K562 (cell line): ENCODE measurements at regions not wholly inside any gene's neighbourhood (a gene's known extent, or its start where the extent isn't known, plus 50 kb on each side); places are given as distances from the start of the nearest gene placed in this dataset.

ENCODE experiments used
- ATAC-seq: fragments of 200-7000 bp; cut with Tn5 transposase; 3 replicates; pipeline ENCODE4 v1.9.1; 2020; ENCODE audit warnings: moderate library complexity
- BruUV-seq: library from RNA; stranded (reverse); fragments of 400-500 nt; replicated peaks from 2 replicates; lab custom pipeline; 2021; lab: Mats Ljungman, UMichigan
- CTCF ChIA-PET: fragments of 300-600 bp; formaldehyde crosslinking; extraction: SDS; loops from one replicate; lab custom pipeline; 2021; ENCODE audit warnings: low intra/inter-chr PET ratio; lab: Yijun Ruan, JAX
- POLR2A ChIA-PET: fragments of 300-600, 350-650 bp; sonication (Branson Sonifier 250); formaldehyde crosslinking; extraction: SDS; loops from one replicate; lab custom pipeline; 2021; ENCODE audit warnings: antibody characterized with exemption, inconsistent platforms; lab: Yijun Ruan, JAX
- DNase-seq, 4 experiments: peaks; one replicate each; pipeline versions ENCODE4 v3.0.0 to v3.0.0-alpha.2; 2011 to 2018; ENCODE audit warnings: low spot score in 3 of 4, mixed read lengths in 3 of 4; ENCODE audit errors: extremely low read depth in 1 of 4
- FAIRE-seq: peaks from 2 replicates; lab custom pipeline; 2011; peaks lifted over from hg19 to GRCh38; lab: Jason Lieb, UNC
- H2AFZ ChIP-seq: 2 replicates; pipeline ENCODE4 v1.6.0; 2011; ENCODE audit warnings: low read depth, low read length, control low read depth, inconsistent platforms
- H3K27ac ChIP-seq: fragments of 200-600 bp; 3 replicates; pipeline ENCODE4 v1.8.0; 2011; ENCODE audit warnings: low read depth, mild to moderate bottlenecking, control low read depth, inconsistent platforms, low read length, moderate library complexity, mixed read lengths; ENCODE audit errors: extremely low read depth
- H3K27me3 ChIP-seq, 2 experiments: fragments of 300-600 bp in 1 of 2; 2 replicates in 1 of 2; 3 replicates in 1 of 2; pipeline versions ENCODE4 v1.6.0 to v1.8.0; 2011; ENCODE audit warnings: inconsistent platforms in 2 of 2, low read length in 2 of 2, mild to moderate bottlenecking in 1 of 2, mixed read lengths in 1 of 2, moderate library complexity in 1 of 2; ENCODE audit not compliant: control insufficient read depth in 2 of 2, insufficient read depth in 2 of 2
- H3K36me3 ChIP-seq: fragments of 300-600 bp; 3 replicates; pipeline ENCODE4 v1.8.0; 2011; ENCODE audit warnings: mild to moderate bottlenecking, low read length, inconsistent platforms; ENCODE audit not compliant: control insufficient read depth, insufficient read depth
- H3K4me1 ChIP-seq, 2 experiments: fragments of 200-600 bp in 1 of 2; replicated peaks in 1 of 2; 2 replicates in 1 of 2; 3 replicates in 1 of 2; pipeline versions ENCODE4 v1.5.1 to v1.8.0; 2011; ENCODE audit warnings: inconsistent platforms in 2 of 2, low read length in 2 of 2, mild to moderate bottlenecking in 1 of 2, mixed read lengths in 1 of 2, moderate library complexity in 1 of 2; ENCODE audit not compliant: control insufficient read depth in 2 of 2, insufficient read depth in 2 of 2
- H3K4me2 ChIP-seq: 2 replicates; pipeline ENCODE4 v1.6.1; 2011; ENCODE audit warnings: low read length, control low read depth, inconsistent platforms, mixed read lengths; ENCODE audit not compliant: insufficient read depth
- H3K4me3 ChIP-seq: fragments of 200-600 bp; sonication (generic), shearing (Covaris generic); 2 replicates; pipeline ENCODE4 v1.5.1; 2016; ENCODE audit warnings: control low read depth, inconsistent platforms
- H3K79me2 ChIP-seq: fragments of 200-600 bp; 3 replicates; pipeline ENCODE4 v1.8.0; 2011; ENCODE audit warnings: low read length, inconsistent platforms; ENCODE audit not compliant: control insufficient read depth, insufficient read depth
- H3K9ac ChIP-seq, 2 experiments: 2 replicates each; pipeline versions ENCODE4 v1.6.0 to v1.6.1; 2011; ENCODE audit warnings: low read depth in 2 of 2, low read length in 2 of 2, control low read depth in 1 of 2, inconsistent platforms in 1 of 2, mild to moderate bottlenecking in 1 of 2, mixed read lengths in 1 of 2; ENCODE audit not compliant: insufficient read depth in 1 of 2
- H3K9me1 ChIP-seq: one replicate; pipeline ENCODE4 v1.6.0; 2011; ENCODE audit warnings: inconsistent platforms, mild to moderate bottlenecking, low read length, moderate library complexity; ENCODE audit not compliant: control insufficient read depth, insufficient read depth
- H3K9me3 ChIP-seq: replicated peaks from 2 replicates; pipeline ENCODE4 v1.5.1; 2011; ENCODE audit warnings: low read depth, low read length, inconsistent platforms; ENCODE audit not compliant: control insufficient read depth, insufficient read depth
- H4K20me1 ChIP-seq: replicated peaks from 2 replicates; pipeline ENCODE4 v1.6.1; 2011; ENCODE audit warnings: low read length, inconsistent platforms, mixed read lengths; ENCODE audit not compliant: control insufficient read depth, insufficient read depth
- CBX1 ChIP-seq: sonication (generic); IDR thresholded peaks from 2 replicates; pipeline ENCODE4 v1.6.1; 2016; ENCODE audit warnings: antibody characterized with exemption, low read depth, mild to moderate bottlenecking
- ETV6 ChIP-seq, 3 experiments: fragments of 150-350 bp in 1 of 3; sonication (generic) in 1 of 3; formaldehyde crosslinking in 1 of 3; IDR thresholded peaks; 2 replicates each; pipeline versions ENCODE4 v1.6.1 to v1.8.0; 2014 to 2022; ENCODE audit warnings: borderline replicate concordance in 2 of 3, low read depth in 2 of 3, antibody characterized with exemption in 1 of 3, low read length in 1 of 3, mild to moderate bottlenecking in 1 of 3, missing genetic modification reagents in 1 of 3
- FOXA1 ChIP-seq: fragments of 450-650 bp; IDR thresholded peaks from 2 replicates; pipeline ENCODE4 v1.6.1; 2016; ENCODE audit warnings: mild to moderate bottlenecking, borderline replicate concordance
- FOXK2 ChIP-seq, 2 experiments: fragments of 450-650 bp; IDR thresholded peaks in 1 of 2; conservative IDR thresholded peaks in 1 of 2; 2 replicates each; pipeline ENCODE4 v1.6.1; 2016; ENCODE audit warnings: low read depth in 2 of 2, mild to moderate bottlenecking in 1 of 2
- MCM3 ChIP-seq: fragments of 450-650 bp; IDR thresholded peaks from 2 replicates; pipeline ENCODE4 v1.6.1; 2016
- ZNF408 ChIP-seq: fragments of 250-450 bp; sonication (Bioruptor Pico); IDR thresholded peaks from 2 replicates; pipeline ENCODE4 v1.4.0; 2020; ENCODE audit warnings: low read depth, mild to moderate bottlenecking, moderate library complexity
- WGBS: fragments of 100-300 bp; shearing (Covaris generic); methylation state at CpG from one replicate; pipeline ENCODE4 v1.1.6; 2016; ENCODE audit warnings: low coverage, mixed read lengths; ENCODE audit not compliant: insufficient coverage; ENCODE audit errors: missing lambda C conversion rate; 5-methylcytosine and 5-hydroxymethylcytosine counted together
- in situ Hi-C: fragments of 300-500 bp; cut with MboI; formaldehyde crosslinking; loops from 4 replicates; pipeline ENCODE4 v1.15.0; 2018; ENCODE audit warnings: inconsistent platforms, mixed read lengths
- intact Hi-C: fragments of 100-400 bp; cut with micrococcal nuclease; formaldehyde crosslinking; loops from 2 replicates; pipeline ENCODE4 v1.14.2; 2022
- TF ChIP-seq, protein P1 (sequence below), 3 experiments: IDR thresholded peaks in 2 of 3; conservative IDR thresholded peaks in 1 of 3; 2 replicates each; pipeline ENCODE4 v1.5.1; 2011 to 2012; ENCODE audit warnings: low read length in 3 of 3, mild to moderate bottlenecking in 3 of 3, control low read depth in 2 of 3, improper control_type of control experiment in 1 of 3, inconsistent platforms in 1 of 3, low read depth in 1 of 3, mixed read lengths in 1 of 3, moderate library complexity in 1 of 3; ENCODE audit not compliant: insufficient read depth in 2 of 3
- TF ChIP-seq, protein P2 (sequence below), 2 experiments: IDR thresholded peaks in 1 of 2; conservative IDR thresholded peaks in 1 of 2; 2 replicates each; pipeline ENCODE4 v1.6.1; 2016; ENCODE audit warnings: low read depth in 2 of 2, mild to moderate bottlenecking in 1 of 2, missing compliant biosample characterization in 1 of 2, missing genetic modification characterization in 1 of 2, moderate library complexity in 1 of 2

DNA sequence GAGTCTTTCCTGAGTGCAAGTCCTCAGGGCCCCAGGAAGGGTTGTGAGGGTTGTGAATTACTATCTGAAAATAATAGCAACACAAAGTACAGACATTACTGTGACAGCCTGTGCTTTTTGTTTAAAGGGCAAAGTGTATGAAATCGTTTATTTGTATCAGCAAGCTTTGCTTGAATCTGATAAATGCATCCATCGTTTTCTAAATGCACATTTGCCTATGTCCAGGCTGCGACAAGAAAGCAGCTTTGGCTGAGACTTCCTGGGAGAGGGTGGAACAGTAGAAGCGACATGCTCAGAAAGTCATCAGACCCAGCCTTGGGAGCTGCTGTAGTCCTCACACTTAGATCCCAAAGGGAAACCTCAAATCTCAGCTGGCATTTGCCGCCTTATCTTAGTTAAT, 524.2 kb upstream of the SALL3 start:
- Histone ChIP-seq H3K27me3 (peaks cover 0 to 4% of the 10 kb centered on the region in 2 experiments; a peak in 1 of 5 replicates), H3K9me1 (no peaks in the 10 kb centered on the region), H4K20me1 (no peaks in the 10 kb centered on the region), H3K9me3 (no peaks in the 10 kb centered on the region), H3K79me2 (no peaks in the 10 kb centered on the region), H3K36me3 (no peaks in the 10 kb centered on the region), H2AFZ (no peak overlapping the region), H3K27ac (no peak overlapping the region), H3K4me3 (no peak overlapping the region), H3K4me2 (no peak overlapping the region), H3K4me1 (no peaks in the 10 kb centered on the region), H3K9ac (no peak overlapping the region)
- intact Hi-C loops (no loop called here), in situ Hi-C loops (no loop called here)
- DNase-seq, result no peak
- ChIA-PET CTCF (no interaction called here), POLR2A (no interaction called here)
- BruUV-seq, result no TSS peak
- FAIRE-seq, result no peak
- WGBS, result 0% methylated on average over 5 of the region's 5 CpGs
- no peak for ATAC-seq
- TF ChIP-seq FOXA1, result no peak

DNA sequence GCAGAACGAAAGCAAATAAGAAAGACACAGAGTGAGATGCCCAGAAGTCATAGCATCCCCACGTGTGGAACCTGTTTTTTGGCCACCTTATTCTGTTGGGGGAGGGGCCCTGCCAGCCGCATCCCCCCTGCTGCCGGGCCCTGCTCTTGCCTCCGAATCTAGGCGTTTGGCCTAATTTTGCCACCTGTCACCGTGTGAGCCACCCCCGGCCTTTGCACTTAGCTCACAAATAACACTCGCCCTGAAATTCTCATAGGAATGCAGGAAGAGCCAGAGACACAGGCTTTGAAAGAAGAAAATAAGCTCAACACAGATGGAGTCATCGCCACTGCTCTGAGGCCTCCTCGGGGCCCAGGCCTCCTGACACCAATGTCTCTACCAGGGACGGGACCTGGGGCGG, 522.6 kb upstream of the SALL3 start:
- Histone ChIP-seq H2AFZ (no peak overlapping the region), H3K4me2 (no peak overlapping the region), H3K36me3 (no peaks in the 10 kb centered on the region), H3K9ac (no peak overlapping the region), H4K20me1 (no peaks in the 10 kb centered on the region), H3K4me1 (no peaks in the 10 kb centered on the region), H3K4me3 (no peak overlapping the region), H3K27ac (no peak overlapping the region), H3K79me2 (no peaks in the 10 kb centered on the region), H3K9me3 (no peaks in the 10 kb centered on the region), H3K9me1 (no peaks in the 10 kb centered on the region), H3K27me3 (peaks cover 0 to 4% of the 10 kb centered on the region in 2 experiments; a peak in 1 of 5 replicates)
- no peak for DNase-seq
- FAIRE-seq, result no peak
- in situ Hi-C loops, result no loop called here
- 0% methylated on average over 12 of the region's 13 CpGs for WGBS
- CTCF ChIA-PET, result no interaction called here
- no peak for ATAC-seq
- POLR2A ChIA-PET, result no interaction called here
- intact Hi-C loops, result no loop called here
- BruUV-seq, result no TSS peak
- TF ChIP-seq, protein P1, sequence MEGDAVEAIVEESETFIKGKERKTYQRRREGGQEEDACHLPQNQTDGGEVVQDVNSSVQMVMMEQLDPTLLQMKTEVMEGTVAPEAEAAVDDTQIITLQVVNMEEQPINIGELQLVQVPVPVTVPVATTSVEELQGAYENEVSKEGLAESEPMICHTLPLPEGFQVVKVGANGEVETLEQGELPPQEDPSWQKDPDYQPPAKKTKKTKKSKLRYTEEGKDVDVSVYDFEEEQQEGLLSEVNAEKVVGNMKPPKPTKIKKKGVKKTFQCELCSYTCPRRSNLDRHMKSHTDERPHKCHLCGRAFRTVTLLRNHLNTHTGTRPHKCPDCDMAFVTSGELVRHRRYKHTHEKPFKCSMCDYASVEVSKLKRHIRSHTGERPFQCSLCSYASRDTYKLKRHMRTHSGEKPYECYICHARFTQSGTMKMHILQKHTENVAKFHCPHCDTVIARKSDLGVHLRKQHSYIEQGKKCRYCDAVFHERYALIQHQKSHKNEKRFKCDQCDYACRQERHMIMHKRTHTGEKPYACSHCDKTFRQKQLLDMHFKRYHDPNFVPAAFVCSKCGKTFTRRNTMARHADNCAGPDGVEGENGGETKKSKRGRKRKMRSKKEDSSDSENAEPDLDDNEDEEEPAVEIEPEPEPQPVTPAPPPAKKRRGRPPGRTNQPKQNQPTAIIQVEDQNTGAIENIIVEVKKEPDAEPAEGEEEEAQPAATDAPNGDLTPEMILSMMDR (IDR thresholded peaks at IDR 0.05 in 2 of 3, conservative IDR thresholded peaks at IDR 0.05 in 1 of 3; ENCODE audit: insufficient read depth in 2 of 3, low read depth in 1 of 3, low read length in 3 of 3), result no peak
- TF ChIP-seq CBX1 (no peak), ZNF408 (CRISPR knock-in tag) (no peak), MCM3 (no peak), FOXK2 (conservative IDR thresholded peaks at IDR 0.05 in 1 of 2, IDR thresholded peaks at IDR 0.05 in 1 of 2; ENCODE audit: low read depth in 2 of 2) (no peak), ETV6 (IDR thresholded peaks at IDR 0.05; ENCODE audit: borderline replicate concordance in 1 of 2, low read depth in 2 of 2, low read length in 1 of 2) (no peak), ETV6 (CRISPR knock-in tag; IDR thresholded peaks at IDR 0.05; ENCODE audit: borderline replicate concordance) (no peak)
- TF ChIP-seq, protein P2, sequence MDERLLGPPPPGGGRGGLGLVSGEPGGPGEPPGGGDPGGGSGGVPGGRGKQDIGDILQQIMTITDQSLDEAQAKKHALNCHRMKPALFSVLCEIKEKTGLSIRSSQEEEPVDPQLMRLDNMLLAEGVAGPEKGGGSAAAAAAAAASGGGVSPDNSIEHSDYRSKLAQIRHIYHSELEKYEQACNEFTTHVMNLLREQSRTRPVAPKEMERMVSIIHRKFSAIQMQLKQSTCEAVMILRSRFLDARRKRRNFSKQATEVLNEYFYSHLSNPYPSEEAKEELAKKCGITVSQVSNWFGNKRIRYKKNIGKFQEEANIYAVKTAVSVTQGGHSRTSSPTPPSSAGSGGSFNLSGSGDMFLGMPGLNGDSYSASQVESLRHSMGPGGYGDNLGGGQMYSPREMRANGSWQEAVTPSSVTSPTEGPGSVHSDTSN (CRISPR knock-in tag; IDR thresholded peaks at IDR 0.05; ENCODE audit: low read depth), result no peak
- TF ChIP-seq, protein P2 (tag; conservative IDR thresholded peaks at IDR 0.05; ENCODE audit: low read depth), result no peak
